ENCODE measurements at regions not wholly inside any gene's neighbourhood (a gene's known extent, or its start where the extent isn't known, plus 50 kb on each side); places are given as distances from the start of the nearest gene placed in this dataset.
A peak's percentile ranks its signal among the peaks of the same experiment; 100 is the strongest.

DNA sequence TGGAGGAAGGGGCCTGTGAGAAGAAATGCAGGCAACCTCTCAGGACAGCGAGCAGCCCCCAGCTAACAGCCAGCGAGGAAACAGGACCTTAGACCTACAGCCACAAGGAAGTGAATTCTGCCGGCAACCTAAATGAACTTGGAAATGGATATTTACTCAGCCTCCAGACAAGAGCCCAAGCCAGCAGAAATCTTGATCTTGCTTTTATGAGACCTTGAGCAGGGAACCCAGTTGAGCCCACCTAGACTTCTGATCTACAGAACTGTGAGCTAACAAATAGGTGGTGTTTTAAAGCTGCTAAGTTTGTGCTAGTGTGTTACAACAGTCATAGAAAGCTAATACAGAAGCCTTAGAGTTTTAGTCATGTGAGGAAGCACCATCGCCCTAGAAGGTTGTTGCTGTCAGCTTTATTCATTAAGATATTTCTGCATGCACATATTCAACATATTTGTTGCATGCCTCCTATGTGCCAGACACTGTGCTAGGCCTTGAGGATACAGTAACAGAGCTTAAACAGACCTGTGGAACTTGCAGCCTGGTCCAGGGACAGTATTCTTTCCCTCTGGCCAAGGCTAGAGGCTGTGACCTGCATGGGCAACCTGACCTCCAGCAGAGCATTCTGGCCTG, 50.3 kb downstream of the NALF2 start:
- DNase-seq: no peak

DNA sequence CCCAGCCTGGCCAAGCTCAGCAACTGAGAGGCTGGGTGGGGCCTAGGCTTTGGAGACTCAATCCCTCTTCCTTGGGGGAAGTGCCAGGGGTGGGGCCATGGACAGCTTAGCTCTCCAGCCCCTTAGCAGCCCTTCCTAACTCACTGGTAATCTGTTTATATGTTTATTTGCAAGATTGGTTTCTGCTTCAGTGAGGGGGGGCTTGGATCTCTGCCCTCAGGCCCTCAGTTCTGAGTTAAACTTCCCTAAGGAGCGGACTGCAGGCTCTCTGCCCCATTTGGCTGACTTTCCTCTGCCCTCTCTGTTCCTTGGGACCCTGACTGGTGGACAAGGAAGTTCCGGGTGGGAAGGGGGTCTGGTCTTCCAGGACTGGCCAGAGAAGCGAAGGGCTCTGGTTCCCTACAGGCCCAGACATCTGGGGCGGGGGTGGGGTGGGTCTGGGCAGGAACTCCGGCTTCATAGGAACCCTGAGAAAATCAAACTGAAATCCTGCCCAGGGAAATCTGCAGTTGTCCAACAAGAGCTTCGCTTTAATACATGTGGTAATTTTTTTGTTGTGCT, 51.4 kb downstream of the NALF2 start:
- DNase-seq: peak; percentile 54

DNA sequence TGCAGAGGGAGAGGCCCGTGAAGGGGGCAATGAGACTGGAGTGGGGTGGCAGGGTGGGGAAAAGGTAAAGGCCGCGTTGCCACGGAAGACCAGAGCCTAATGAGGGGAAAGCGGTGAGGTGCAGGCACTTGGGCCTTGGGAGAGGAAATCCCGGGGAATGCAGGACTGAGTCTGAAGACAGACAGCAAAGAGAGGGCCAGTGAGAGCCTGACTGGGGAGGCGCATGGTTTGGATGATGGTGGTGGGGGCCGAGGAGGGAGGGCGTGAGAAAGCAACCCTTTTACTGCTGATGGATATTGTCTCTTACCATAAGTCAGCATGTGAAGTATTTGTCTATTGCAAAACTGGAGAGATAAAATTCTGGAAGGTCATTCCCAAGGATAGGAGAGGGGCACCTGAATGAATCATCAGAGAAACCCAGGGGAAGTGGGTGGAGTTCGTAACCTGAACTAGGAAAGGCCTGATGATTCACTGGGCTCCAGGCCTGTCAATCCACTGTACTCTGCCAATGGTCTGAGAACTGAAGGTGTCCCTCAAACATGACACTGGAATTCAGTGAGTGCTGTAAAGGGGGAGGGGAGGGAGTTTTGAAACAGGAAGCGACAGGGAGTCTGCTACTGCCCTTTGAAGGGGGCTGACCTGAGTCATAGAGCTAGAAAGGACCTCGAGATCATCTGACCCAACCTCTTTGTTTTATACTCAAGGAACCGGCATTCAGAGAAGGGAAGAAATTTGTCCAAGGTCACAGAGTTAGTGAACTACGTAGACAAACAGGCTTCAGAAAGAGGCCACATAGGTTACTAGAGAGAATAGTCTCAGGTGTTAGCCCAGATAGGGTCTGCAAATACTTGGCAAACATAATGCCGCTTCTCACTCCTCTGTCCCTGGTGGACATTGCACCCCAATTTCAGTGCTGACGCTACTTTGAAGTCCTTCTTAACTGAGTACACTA, 52.2 kb downstream of the NALF2 start:
- no peak for DNase-seq

- DNase-seq: no peak
Observed at GRCh38 chrX:69562904-69563578, 52.9 kb upstream of the EDA start.

- DNase-seq: no peak
Observed at GRCh38 chrX:69564665-69565064, 51.2 kb upstream of the EDA start.

GRCh38 chrX:69565247-69565815, 50.6 kb upstream of the EDA start:
- DNase-seq: no peak
